ENCODE measurements at regions not wholly inside any gene's neighbourhood (a gene's known extent, or its start where the extent isn't known, plus 50 kb on each side); places are given as distances from the start of the nearest gene placed in this dataset.

DNA sequence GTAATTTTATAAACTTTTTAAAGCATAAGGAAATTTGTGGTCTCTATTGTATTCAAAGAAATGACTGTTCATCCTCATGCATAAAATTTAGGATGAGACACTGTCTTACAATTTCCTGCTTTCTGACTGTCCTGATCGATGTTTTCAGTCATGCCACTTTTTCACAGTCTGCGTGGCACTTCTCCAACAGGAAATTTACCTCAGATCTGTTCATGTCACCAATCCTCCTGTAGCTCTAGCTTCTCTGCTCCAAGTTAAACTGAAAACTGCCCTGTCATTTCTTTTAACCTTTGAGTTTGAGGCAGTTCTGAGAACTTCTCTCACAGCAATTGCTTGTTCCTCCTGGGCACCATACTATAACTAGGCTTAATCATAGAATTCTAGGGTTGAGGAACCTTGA, 455.1 kb downstream of the EFNA5 start:
- H3K9me3 Mint-ChIP-seq = no peaks in the 10 kb centered on the region
- H3K4me3 Mint-ChIP-seq = no peak overlapping the region
- peaks cover 0 to 3% (median 0%) of the 10 kb centered on the region in 3 donors for H3K27me3 Mint-ChIP-seq (ENCODE audit: low read depth in 3 of 3)
- DNase-seq = no peak
- no peaks in the 10 kb centered on the region for H3K4me1 Mint-ChIP-seq
- H3K27ac Mint-ChIP-seq = no peak overlapping the region
- no peaks in the 10 kb centered on the region for H3K36me3 Mint-ChIP-seq

DNA sequence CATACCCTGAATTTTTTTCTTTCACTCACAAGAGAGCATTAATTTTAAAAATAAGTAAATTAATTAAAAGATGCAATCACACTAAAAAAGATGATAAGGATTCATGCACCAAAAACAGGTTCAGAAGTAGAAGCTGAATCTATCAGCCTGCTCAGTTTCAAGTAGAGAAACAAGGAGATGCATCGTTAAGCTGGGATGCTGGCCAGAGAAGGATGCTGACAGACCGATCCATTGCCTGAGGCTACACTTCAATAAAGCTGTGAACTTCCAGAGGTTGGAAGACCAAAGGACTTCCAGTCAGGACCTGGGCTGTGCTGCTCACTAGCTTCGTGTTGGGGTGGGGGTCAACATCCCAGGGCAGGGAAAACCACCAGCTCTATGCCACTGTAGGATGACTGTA, 457.7 kb downstream of the EFNA5 start:
- H3K36me3 Mint-ChIP-seq = no peaks in the 10 kb centered on the region
- H3K4me1 Mint-ChIP-seq = no peaks in the 10 kb centered on the region
- peaks cover 0 to 3% (median 2%) of the 10 kb centered on the region in 3 donors for H3K27me3 Mint-ChIP-seq (ENCODE audit: low read depth in 3 of 3)
- H3K9me3 Mint-ChIP-seq = no peaks in the 10 kb centered on the region
- DNase-seq = no peak
- H3K4me3 Mint-ChIP-seq = no peak overlapping the region
- no peak overlapping the region for H3K27ac Mint-ChIP-seq

DNA sequence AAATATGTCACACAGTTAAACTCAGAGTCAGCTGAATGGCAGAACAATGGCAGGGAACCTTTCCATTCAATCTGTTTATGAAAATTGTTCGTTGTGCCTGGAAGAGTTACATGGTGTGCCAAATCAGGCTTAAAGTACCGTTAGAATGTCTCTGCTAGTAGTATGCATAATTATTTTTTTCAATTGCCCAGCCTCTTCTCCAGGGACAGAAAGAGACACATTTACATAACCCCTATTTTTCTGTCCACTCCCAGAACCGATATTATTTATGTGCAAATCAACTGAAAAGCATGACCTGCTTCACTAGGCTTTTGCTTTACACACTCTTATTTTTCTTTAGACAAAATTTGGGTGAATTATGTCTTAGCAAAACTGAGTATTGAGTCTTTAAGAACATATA, 459.1 kb downstream of the EFNA5 start:
- H3K36me3 Mint-ChIP-seq = no peaks in the 10 kb centered on the region
- H3K4me3 Mint-ChIP-seq = no peak overlapping the region
- no peaks in the 10 kb centered on the region for H3K4me1 Mint-ChIP-seq
- H3K9me3 Mint-ChIP-seq = no peaks in the 10 kb centered on the region
- H3K27me3 Mint-ChIP-seq (ENCODE audit: low read depth in 3 of 3) = peaks cover 0 to 6% (median 2%) of the 10 kb centered on the region in 3 donors
- no peak overlapping the region for H3K27ac Mint-ChIP-seq
- DNase-seq = no peak

DNA sequence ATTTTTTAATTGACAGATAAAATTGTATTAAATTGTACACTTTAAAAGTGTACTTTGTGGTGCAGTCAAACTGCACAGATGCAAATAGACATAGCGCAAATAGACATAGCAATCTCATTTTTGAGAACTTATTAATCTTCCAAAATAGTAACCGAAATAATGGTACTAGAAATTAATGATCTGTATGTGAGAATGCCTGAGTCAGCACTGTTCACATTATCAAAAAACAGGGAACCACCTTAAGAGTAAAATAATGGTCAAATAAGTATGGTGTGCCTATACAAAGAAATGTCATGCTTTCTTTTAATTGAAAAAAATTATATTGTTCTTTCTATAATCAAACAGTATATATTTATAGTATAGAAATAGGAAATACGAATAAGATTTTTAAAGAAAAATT, 461.9 kb downstream of the EFNA5 start:
- H3K27me3 Mint-ChIP-seq (ENCODE audit: low read depth in 3 of 3) = peaks cover 0 to 6% (median 4%) of the 10 kb centered on the region in 3 donors

GRCh38 chr5:107204413-107204812, 466.3 kb downstream of the EFNA5 start:
- peaks cover 0 to 2% (median 0%) of the 10 kb centered on the region in 6 donors for H3K9me3 Mint-ChIP-seq
- H3K27ac Mint-ChIP-seq = no peak overlapping the region
- no peak overlapping the region for H3K4me3 Mint-ChIP-seq
- H3K27me3 Mint-ChIP-seq (ENCODE audit: low read depth in 3 of 3) = peaks cover 0 to 3% (median 1%) of the 10 kb centered on the region in 3 donors
- no peaks in the 10 kb centered on the region for H3K4me1 Mint-ChIP-seq
- no peaks in the 10 kb centered on the region for H3K36me3 Mint-ChIP-seq
- DNase-seq = no peak

More for the DNA sequence above, 461.9 kb downstream of the EFNA5 start:
- H3K27ac Mint-ChIP-seq = no peak overlapping the region
- H3K4me1 Mint-ChIP-seq = no peaks in the 10 kb centered on the region
- H3K4me3 Mint-ChIP-seq = no peak overlapping the region
- no peak for DNase-seq
- H3K36me3 Mint-ChIP-seq = no peaks in the 10 kb centered on the region
- no peaks in the 10 kb centered on the region for H3K9me3 Mint-ChIP-seq

- Mint-ChIP-seq H3K27ac (no peak overlapping the region), H3K9me3 (peaks cover 0 to 2% (median 0%) of the 10 kb centered on the region in 6 donors), H3K36me3 (no peaks in the 10 kb centered on the region), H3K4me3 (no peak overlapping the region), H3K27me3 (ENCODE audit: low read depth in 3 of 3) (peaks cover 0 to 6% (median 1%) of the 10 kb centered on the region in 3 donors), H3K4me1 (no peaks in the 10 kb centered on the region)
- DNase-seq = no peak
These were observed 467.5 kb downstream of the EFNA5 start for GRCh38 chr5:107203243-107203642.

GRCh38 chr5:107199756-107200155, 471.0 kb downstream of the EFNA5 start:
- H3K27ac Mint-ChIP-seq = no peak overlapping the region
- no peaks in the 10 kb centered on the region for H3K36me3 Mint-ChIP-seq
- peaks cover 0 to 5% (median 1%) of the 10 kb centered on the region in 3 donors for H3K27me3 Mint-ChIP-seq (ENCODE audit: low read depth in 3 of 3)
- no peak for DNase-seq
- no peak overlapping the region for H3K4me3 Mint-ChIP-seq
- H3K9me3 Mint-ChIP-seq = peaks cover 0 to 2% (median 0%) of the 10 kb centered on the region in 6 donors
- no peaks in the 10 kb centered on the region for H3K4me1 Mint-ChIP-seq

DNA sequence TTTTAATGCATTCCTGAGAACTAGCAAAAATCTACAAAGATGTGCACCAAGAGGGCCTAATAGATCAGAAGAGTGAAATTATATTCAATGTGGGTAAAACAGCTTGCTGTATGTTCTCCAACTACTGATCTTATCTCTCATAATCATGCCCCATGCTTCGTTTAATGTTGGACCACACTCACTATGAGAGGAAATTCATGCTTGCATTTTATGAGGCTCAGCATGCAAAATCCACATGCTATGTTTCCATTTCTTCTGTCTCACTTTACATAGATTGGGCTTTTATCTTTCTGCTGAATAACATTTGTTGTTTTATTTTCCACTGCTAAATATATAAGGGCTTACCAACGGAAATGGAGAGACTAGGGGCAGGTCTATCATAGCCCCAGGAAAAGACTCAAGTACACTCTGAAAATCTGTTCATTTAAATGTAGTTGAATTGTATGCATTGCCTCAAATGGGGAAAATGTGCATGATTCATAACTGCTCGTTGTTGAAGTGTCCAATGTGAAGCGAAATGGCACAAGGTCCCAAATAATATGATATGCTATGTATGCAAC, 474.2 kb downstream of the EFNA5 start:
- no peak for DNase-seq
- H3K27me3 Mint-ChIP-seq (ENCODE audit: low read depth in 3 of 3) = peaks cover 0 to 8% (median 1%) of the 10 kb centered on the region in 3 donors
- peaks cover 0 to 3% (median 0%) of the 10 kb centered on the region in 3 donors for H3K36me3 Mint-ChIP-seq
- no peaks in the 10 kb centered on the region for H3K4me1 Mint-ChIP-seq
- no peak overlapping the region for H3K27ac Mint-ChIP-seq
- H3K9me3 Mint-ChIP-seq = peaks cover 0 to 2% (median 0%) of the 10 kb centered on the region in 6 donors
- H3K4me3 Mint-ChIP-seq = no peak overlapping the region

DNA sequence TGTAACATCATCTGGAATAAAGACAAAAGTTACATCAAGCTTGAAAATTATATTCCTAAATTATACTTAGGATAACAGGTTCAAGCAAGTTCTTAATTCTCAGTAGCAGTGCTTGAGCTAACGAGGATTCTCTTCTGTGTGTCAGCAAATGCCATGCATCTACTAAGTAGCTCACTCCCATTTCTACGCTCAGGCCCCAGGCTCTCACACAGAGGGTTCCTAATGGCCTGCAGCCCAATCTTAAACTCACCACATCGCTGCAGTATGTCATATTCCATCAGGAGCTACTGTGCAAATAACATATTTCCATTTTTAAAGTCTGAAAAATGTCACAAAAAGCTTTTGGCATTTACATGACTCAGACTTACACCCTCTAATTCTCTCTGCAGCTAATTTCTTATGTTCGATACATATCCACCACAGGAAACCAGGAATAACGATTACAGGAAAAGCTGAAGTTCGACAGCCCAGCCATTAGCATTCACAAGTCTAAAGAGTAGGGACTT, 474.8 kb downstream of the EFNA5 start:
- Mint-ChIP-seq H3K36me3 (peaks cover 0 to 3% (median 0%) of the 10 kb centered on the region in 3 donors), H3K9me3 (no peaks in the 10 kb centered on the region), H3K27ac (no peak overlapping the region), H3K4me3 (no peak overlapping the region), H3K27me3 (ENCODE audit: low read depth in 3 of 3) (peaks cover 0 to 8% (median 1%) of the 10 kb centered on the region in 3 donors), H3K4me1 (no peaks in the 10 kb centered on the region)
- no peak for DNase-seq

- DNase-seq = no peak
- H3K27ac Mint-ChIP-seq = no peak overlapping the region
- H3K36me3 Mint-ChIP-seq = peaks cover 3 to 9% (median 7%) of the 10 kb centered on the region in 3 donors
- H3K4me3 Mint-ChIP-seq = no peak overlapping the region
- peaks cover 4 to 5% (median 4%) of the 10 kb centered on the region in 3 donors for H3K27me3 Mint-ChIP-seq (ENCODE audit: low read depth in 3 of 3)
- peaks cover 0 to 11% (median 5%) of the 10 kb centered on the region in 6 donors for H3K9me3 Mint-ChIP-seq
- no peaks in the 10 kb centered on the region for H3K4me1 Mint-ChIP-seq
These were observed 485.9 kb downstream of the EFNA5 start for GRCh38 chr5:107184871-107185270.

- H3K9me3 Mint-ChIP-seq = peaks cover 0 to 11% (median 5%) of the 10 kb centered on the region in 6 donors
- H3K27ac Mint-ChIP-seq = no peak overlapping the region
- H3K4me3 Mint-ChIP-seq = no peak overlapping the region
- no peaks in the 10 kb centered on the region for H3K4me1 Mint-ChIP-seq
- peaks cover 3 to 8% (median 4%) of the 10 kb centered on the region in 3 donors for H3K27me3 Mint-ChIP-seq (ENCODE audit: low read depth in 3 of 3)
- peaks cover 3 to 9% (median 7%) of the 10 kb centered on the region in 3 donors for H3K36me3 Mint-ChIP-seq
- no peak for DNase-seq
These were observed 486.7 kb downstream of the EFNA5 start for GRCh38 chr5:107184066-107184465.

- no peak for DNase-seq
- Mint-ChIP-seq H3K36me3 (peaks cover 0 to 6% (median 0%) of the 10 kb centered on the region in 3 donors), H3K9me3 (peaks cover 0 to 12% (median 9%) of the 10 kb centered on the region in 6 donors), H3K4me1 (no peaks in the 10 kb centered on the region), H3K4me3 (no peak overlapping the region), H3K27me3 (ENCODE audit: low read depth in 3 of 3) (peaks cover 2 to 7% (median 3%) of the 10 kb centered on the region in 3 donors), H3K27ac (no peak overlapping the region)
These were observed 500.1 kb downstream of the EFNA5 start for GRCh38 chr5:107170620-107171019.

DNA sequence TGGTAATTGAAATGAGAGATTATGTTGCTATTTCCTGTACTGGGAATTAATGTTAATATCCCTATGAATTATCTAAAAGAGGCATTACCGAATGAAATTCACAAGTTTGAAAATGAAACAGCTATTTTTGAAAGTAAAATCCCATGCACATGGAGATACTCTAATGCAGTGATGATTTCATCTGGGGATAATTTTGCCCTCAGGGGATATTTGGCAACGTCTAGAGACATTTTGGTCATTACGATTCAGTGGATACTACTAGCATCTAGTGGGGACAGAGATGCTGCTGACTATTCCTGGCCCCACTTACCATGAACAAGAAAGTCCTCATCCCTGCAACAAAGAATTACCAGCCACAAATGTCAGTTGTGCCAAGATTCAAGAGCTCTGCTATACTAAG, 500.9 kb downstream of the EFNA5 start:
- peaks cover 0 to 12% (median 9%) of the 10 kb centered on the region in 6 donors for H3K9me3 Mint-ChIP-seq
- peaks cover 0 to 6% (median 0%) of the 10 kb centered on the region in 3 donors for H3K36me3 Mint-ChIP-seq
- peaks cover 2 to 7% (median 3%) of the 10 kb centered on the region in 3 donors for H3K27me3 Mint-ChIP-seq (ENCODE audit: low read depth in 3 of 3)
- no peak for DNase-seq
- no peak overlapping the region for H3K4me3 Mint-ChIP-seq
- H3K27ac Mint-ChIP-seq = no peak overlapping the region
- H3K4me1 Mint-ChIP-seq = no peaks in the 10 kb centered on the region

- H3K9me3 Mint-ChIP-seq = peaks cover 0 to 12% (median 9%) of the 10 kb centered on the region in 6 donors
- no peak for DNase-seq
- H3K4me1 Mint-ChIP-seq = no peaks in the 10 kb centered on the region
- peaks cover 2 to 7% (median 3%) of the 10 kb centered on the region in 3 donors for H3K27me3 Mint-ChIP-seq (ENCODE audit: low read depth in 3 of 3)
- H3K4me3 Mint-ChIP-seq = no peak overlapping the region
- H3K27ac Mint-ChIP-seq = no peak overlapping the region
- peaks cover 0 to 6% (median 0%) of the 10 kb centered on the region in 3 donors for H3K36me3 Mint-ChIP-seq
These were observed 501.6 kb downstream of the EFNA5 start for GRCh38 chr5:107168848-107169752.
